Stimulated activated CD4-positive, alpha-beta T cell treated with anti-CD3 and anti-CD28 coated beads, Interleukin-12 subunit alpha, Interleukin-12 subunit beta, amount 100 ng/mL, for 4 hours (primary cell): ENCODE measurements at regions not wholly inside any gene's neighbourhood (a gene's known extent, or its start where the extent isn't known, plus 50 kb on each side); places are given as distances from the start of the nearest gene placed in this dataset.
"Not testable (repeated sequence)": the region's sequence is repeated elsewhere in the genome, so short reads cannot be mapped to it uniquely, and the experiment has no call there.

Experiments used
- DNase-seq: peaks from one replicate; pipeline ENCODE4 v3.0.0-alpha.2; 2020

- DNase-seq, result no peak
Measured at GRCh38 chr9:88278036-88278435, 110.2 kb upstream of the SPIN1 start.

- no peak for DNase-seq
Measured at GRCh38 chr9:88274078-88274477, 114.2 kb upstream of the SPIN1 start.

GRCh38 chr9:88272986-88273385 is 115.3 kb upstream of the SPIN1 start:
- DNase-seq, result no peak

GRCh38 chr9:88270413-88270812 is 117.8 kb upstream of the SPIN1 start:
- no peak for DNase-seq

- no peak for DNase-seq
Measured at GRCh38 chr9:88268886-88269285, 119.4 kb upstream of the SPIN1 start.

- DNase-seq, result no peak
Measured at GRCh38 chr9:88267283-88267682, 121.0 kb upstream of the SPIN1 start.

GRCh38 chr9:88266416-88266815 is 121.8 kb upstream of the SPIN1 start:
- no peak for DNase-seq

- DNase-seq, result no peak
Measured at GRCh38 chr9:88259001-88259400, 120.7 kb upstream of the SPATA31C2 start.

GRCh38 chr9:88258601-88259000 is 120.3 kb upstream of the SPATA31C2 start:
- no peak for DNase-seq

GRCh38 chr9:88258024-88258423 is 119.7 kb upstream of the SPATA31C2 start:
- DNase-seq, result no peak

GRCh38 chr9:88256216-88256615 is 117.9 kb upstream of the SPATA31C2 start:
- no peak for DNase-seq

GRCh38 chr9:88255806-88256205 is 117.5 kb upstream of the SPATA31C2 start:
- not testable (repeated sequence) for DNase-seq

GRCh38 chr9:88251903-88252302 is 113.6 kb upstream of the SPATA31C2 start:
- no peak for DNase-seq

GRCh38 chr9:88243736-88244135 is 105.5 kb upstream of the SPATA31C2 start:
- DNase-seq, result no peak

GRCh38 chr9:88242879-88243278 is 104.6 kb upstream of the SPATA31C2 start:
- no peak for DNase-seq

- DNase-seq, result peak; percentile 4
Measured at GRCh38 chr9:88237991-88238571, 99.8 kb upstream of the SPATA31C2 start.

GRCh38 chr9:88237479-88237961 is 99.2 kb upstream of the SPATA31C2 start:
- DNase-seq, result no peak

GRCh38 chr9:88236511-88237478 is 98.5 kb upstream of the SPATA31C2 start:
- DNase-seq, result no peak

GRCh38 chr9:88235615-88236014 is 97.3 kb upstream of the SPATA31C2 start:
- no peak for DNase-seq

GRCh38 chr9:88234114-88234513 is 95.8 kb upstream of the SPATA31C2 start:
- DNase-seq, result no peak

GRCh38 chr9:88233091-88233490 is 94.8 kb upstream of the SPATA31C2 start:
- DNase-seq, result no peak

- no peak for DNase-seq
Measured at GRCh38 chr9:88230612-88231011, 92.3 kb upstream of the SPATA31C2 start.

- no peak for DNase-seq
Measured at GRCh38 chr9:88229434-88229833, 91.2 kb upstream of the SPATA31C2 start.

GRCh38 chr9:88224938-88225337 is 86.7 kb upstream of the SPATA31C2 start:
- DNase-seq, result no peak
